Thoracic aorta (tissue), 2 donors: ENCODE measurements at regions not wholly inside any gene's neighbourhood (a gene's known extent, or its start where the extent isn't known, plus 50 kb on each side); places are given as distances from the start of the nearest gene placed in this dataset.

Experiments used
- ATAC-seq: fragments of 150-250 bp; one replicate; pipeline ENCODE4 v1.8.0; 2017; ENCODE audit warnings: low read depth; ENCODE audit not compliant: insufficient number of reproducible peaks, low FRiP score
- DNase-seq: peaks from one replicate; pipeline ENCODE4 v3.0.0-alpha.2; 2020; ENCODE audit warnings: low spot score
- H3K27ac ChIP-seq, 2 donors: fragments of 200-600 bp; sonication (generic); 1 replicate in 1 of 2; 2 replicates in 1 of 2; pipeline ENCODE4 v1.5.1; 2016; ENCODE audit warnings: mild to moderate bottlenecking in 2 of 2, moderate library complexity in 2 of 2
- H3K27me3 ChIP-seq: fragments of 200-600 bp; sonication (generic); replicated peaks from 2 replicates; pipeline ENCODE4 v1.6.0; 2016; ENCODE audit warnings: mild to moderate bottlenecking; ENCODE audit not compliant: insufficient read depth
- H3K36me3 ChIP-seq: fragments of 200-600 bp; sonication (generic); one replicate; pipeline ENCODE4 v1.5.1; 2016
- H3K4me1 ChIP-seq, 2 donors: fragments of 200-600 bp; sonication (generic); 1 replicate in 1 of 2; 2 replicates in 1 of 2; pipeline versions ENCODE4 v1.5.1 to v1.6.0; 2016; ENCODE audit warnings: low read depth in 2 of 2, mild to moderate bottlenecking in 1 of 2; ENCODE audit not compliant: control insufficient read depth in 1 of 2
- H3K4me3 ChIP-seq: fragments of 200-600 bp; sonication (generic); 2 replicates; pipeline ENCODE4 v1.5.1; 2016; ENCODE audit warnings: mild to moderate bottlenecking
- H3K9me3 ChIP-seq: fragments of 200-600 bp; sonication (generic); 2 replicates; pipeline ENCODE4 v1.5.1; 2016
- CTCF ChIP-seq: fragments of 200-600 bp; sonication (generic); IDR thresholded peaks from one replicate; pipeline ENCODE4 v1.5.1; 2019; ENCODE audit warnings: antibody characterized with exemption

- peak overlapping the region; percentile 43 for H3K4me3 ChIP-seq
- H3K27ac ChIP-seq: peak overlapping the region; percentile 28 to 41
- peak; percentile 20 for TF ChIP-seq CTCF
- DNase-seq (peak; percentile 60), ATAC-seq (peak; percentile 76)
- H3K4me1 ChIP-seq: peaks cover 0 to 20% of the 10 kb centered on the region in 2 donors
- no peaks in the 10 kb centered on the region for H3K9me3 ChIP-seq
- no peaks in the 10 kb centered on the region for H3K27me3 ChIP-seq
- H3K36me3 ChIP-seq: no peaks in the 10 kb centered on the region
These were observed 210.6 kb downstream of the PHLDA1 start for GRCh38 chr12:75820848-75821578.

- H3K9me3 ChIP-seq: no peaks in the 10 kb centered on the region
- ATAC-seq: no peak
- peaks cover 1 to 26% of the 10 kb centered on the region in 2 donors for H3K4me1 ChIP-seq
- DNase-seq: no peak
- no peaks in the 10 kb centered on the region for H3K36me3 ChIP-seq
- H3K4me3 ChIP-seq: no peak overlapping the region
- no peak overlapping the region for H3K27ac ChIP-seq
- no peaks in the 10 kb centered on the region for H3K27me3 ChIP-seq
- no peak for TF ChIP-seq CTCF
These were observed 211.5 kb downstream of the PHLDA1 start for GRCh38 chr12:75820071-75820470.

- Histone ChIP-seq H3K27me3 (no peaks in the 10 kb centered on the region), H3K9me3 (no peaks in the 10 kb centered on the region), H3K27ac (no peak overlapping the region), H3K4me3 (no peak overlapping the region), H3K36me3 (no peaks in the 10 kb centered on the region), H3K4me1 (peaks cover 5 to 31% of the 10 kb centered on the region in 2 donors)
- no peak for TF ChIP-seq CTCF
- DNase-seq: no peak
- ATAC-seq: no peak
These were observed 212.1 kb downstream of the PHLDA1 start for GRCh38 chr12:75819512-75819911.

- Histone ChIP-seq H3K4me1 (peaks cover 5 to 32% of the 10 kb centered on the region in 2 donors), H3K27ac (no peak overlapping the region), H3K4me3 (no peak overlapping the region), H3K9me3 (no peaks in the 10 kb centered on the region), H3K36me3 (no peaks in the 10 kb centered on the region), H3K27me3 (no peaks in the 10 kb centered on the region)
- no peak for TF ChIP-seq CTCF
- ATAC-seq (no peak), DNase-seq (no peak)
These were observed 212.7 kb downstream of the PHLDA1 start for GRCh38 chr12:75818863-75819262.

- ATAC-seq (no peak), DNase-seq (no peak)
- H3K9me3 ChIP-seq: no peaks in the 10 kb centered on the region
- no peak for TF ChIP-seq CTCF
- H3K36me3 ChIP-seq: no peaks in the 10 kb centered on the region
- peaks cover 5 to 35% of the 10 kb centered on the region in 2 donors for H3K4me1 ChIP-seq
- H3K4me3 ChIP-seq: no peak overlapping the region
- no peak overlapping the region for H3K27ac ChIP-seq
- H3K27me3 ChIP-seq: no peaks in the 10 kb centered on the region
These were observed 214.7 kb downstream of the PHLDA1 start for GRCh38 chr12:75816897-75817296.
